NCI-H2196 treated with DMSO at 0.1 percent for 48 hours (cell line): ENCODE measurements at regions not wholly inside any gene's neighbourhood (a gene's known extent, or its start where the extent isn't known, plus 50 kb on each side); places are given as distances from the start of the nearest gene placed in this dataset.
"Not testable (repeated sequence)": the region's sequence is repeated elsewhere in the genome, so short reads cannot be mapped to it uniquely, and the experiment has no call there.

Experiments used
- DNase-seq: peaks from one replicate; lab custom pipeline; 2025; ENCODE audit not compliant: unreplicated experiment; lab: John Stamatoyannopoulos, UW

DNA sequence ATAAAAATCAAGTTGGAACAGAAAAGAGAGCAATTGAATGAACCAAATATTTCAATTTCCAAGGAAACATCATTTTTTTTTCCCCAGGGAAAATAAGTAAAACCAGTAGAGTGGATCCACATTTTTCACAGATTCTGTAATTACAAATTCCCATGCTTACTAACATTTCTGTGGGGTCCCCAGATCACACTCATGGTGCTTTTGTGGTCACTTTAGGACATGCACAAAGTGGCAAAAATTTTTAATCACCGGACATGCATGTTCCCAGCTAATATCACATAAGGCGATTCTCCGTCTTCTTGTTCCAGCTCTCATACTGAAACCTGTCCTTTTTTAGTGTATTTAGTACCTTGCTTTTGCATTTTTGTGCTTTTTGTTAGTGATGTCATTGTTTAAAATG lies 748.2 kb upstream of the SLITRK1 start:
- DNase-seq = no peak

DNA sequence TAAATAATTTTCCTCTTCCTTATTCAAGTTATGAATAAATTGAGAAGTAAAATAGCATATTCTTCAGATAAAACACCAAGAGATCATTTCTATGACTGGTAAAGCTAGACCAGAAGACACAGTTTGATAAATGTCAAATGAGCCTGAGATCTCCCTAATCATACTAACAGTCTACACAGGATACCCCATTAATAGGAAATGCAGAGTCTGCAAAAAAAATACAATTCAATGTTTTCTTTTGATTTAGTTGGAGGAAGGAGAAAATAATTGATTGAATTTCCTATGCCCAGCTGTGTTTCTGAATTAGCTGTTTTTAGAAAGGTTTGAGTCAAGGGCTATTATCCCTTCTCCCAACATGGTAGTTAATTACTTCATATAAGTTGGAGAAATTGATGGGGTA lies 734.6 kb upstream of the SLITRK1 start:
- no peak for DNase-seq

DNA sequence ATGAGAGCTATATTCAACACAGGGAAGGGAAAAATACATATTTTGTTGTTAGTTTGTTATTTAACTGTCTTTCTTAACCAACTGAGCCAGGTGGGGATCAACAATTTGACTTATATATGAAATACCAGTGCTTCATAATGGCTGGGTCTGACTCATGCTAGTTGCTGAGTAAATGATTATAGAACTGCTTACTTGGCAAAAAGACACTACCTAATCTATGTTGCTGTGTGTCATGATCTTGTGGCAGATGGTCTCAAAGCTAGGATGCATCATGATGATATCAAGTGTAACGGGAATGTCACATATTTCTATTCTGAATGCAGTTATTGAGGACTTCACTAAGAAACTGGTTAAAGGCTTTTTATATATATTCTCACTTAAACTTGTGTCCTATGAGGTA lies 727.4 kb upstream of the SLITRK1 start:
- DNase-seq = no peak

DNA sequence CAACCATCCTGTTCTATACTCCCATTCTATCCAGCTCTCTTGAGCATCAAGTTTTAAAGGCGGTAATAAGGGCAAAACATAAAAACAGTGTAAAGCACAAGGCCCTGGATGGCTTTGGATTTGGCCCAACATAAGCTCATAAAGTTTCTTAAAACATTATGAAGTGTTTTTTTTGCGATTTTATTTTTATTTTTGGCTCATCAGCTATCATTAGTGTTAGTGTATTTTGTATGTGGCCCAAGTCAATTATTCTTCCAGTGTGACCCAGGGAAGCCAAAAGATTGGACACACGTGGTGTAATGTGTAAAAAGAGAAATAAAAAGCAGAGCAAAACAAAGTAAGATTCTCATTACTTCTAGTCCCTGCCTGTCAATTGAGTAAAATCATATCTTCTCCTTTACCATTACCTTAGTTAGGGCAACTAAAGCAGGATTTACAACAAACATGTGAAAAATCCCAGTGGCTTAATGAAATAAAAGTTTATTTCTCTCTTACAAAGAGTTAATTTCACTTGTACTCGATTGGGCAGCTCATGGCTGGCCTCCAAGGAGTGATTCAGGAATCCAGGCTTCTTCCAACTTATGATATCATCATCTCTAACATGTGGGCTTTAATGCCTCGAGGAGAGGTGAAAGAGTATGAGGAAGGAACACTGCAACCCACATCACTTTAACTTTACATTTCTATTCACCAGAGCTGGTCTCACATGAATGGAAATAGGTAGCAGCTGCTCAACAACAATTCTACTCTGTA lies 725.2 kb upstream of the SLITRK1 start:
- DNase-seq = no peak

DNA sequence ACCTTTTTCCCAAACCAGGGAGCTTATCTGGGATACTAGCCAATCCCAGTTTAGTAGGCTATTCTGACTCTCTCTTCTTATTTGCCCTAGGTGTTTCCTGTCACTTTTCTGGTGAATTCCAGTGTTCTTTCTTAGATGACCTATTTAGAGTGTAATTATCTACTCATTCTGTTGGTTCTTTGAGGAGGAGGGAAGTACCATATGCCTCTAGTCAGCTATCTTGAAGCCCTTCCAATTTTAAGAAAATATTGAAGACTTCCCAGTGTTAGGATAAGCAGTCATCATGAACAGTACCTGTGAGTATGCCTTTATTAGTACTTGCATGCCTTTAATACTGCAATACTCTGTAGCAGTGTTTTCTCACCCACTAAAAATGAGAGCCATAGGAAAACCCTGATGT lies 724.3 kb upstream of the SLITRK1 start:
- DNase-seq = no peak

DNA sequence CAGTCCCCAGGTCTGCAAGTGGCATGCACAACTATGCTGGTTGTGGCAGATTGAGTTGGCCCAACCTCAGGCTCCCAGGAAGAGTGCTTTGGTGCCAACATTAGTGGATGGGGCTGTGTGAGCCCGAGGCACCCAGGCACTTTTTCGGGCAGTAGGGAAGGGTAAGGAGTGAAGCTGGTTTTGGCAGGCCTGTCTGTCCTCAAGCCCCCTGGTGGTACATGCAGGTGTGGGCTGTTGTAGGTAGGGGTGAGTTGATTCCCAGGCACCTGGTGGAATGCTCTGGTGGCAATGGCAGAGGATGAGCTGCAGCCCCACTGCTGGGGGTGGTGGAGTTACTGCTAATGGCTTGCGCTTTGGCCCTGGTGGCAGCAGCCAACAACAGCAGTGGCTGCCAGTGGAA lies 723.7 kb upstream of the SLITRK1 start:
- no peak for DNase-seq

DNA sequence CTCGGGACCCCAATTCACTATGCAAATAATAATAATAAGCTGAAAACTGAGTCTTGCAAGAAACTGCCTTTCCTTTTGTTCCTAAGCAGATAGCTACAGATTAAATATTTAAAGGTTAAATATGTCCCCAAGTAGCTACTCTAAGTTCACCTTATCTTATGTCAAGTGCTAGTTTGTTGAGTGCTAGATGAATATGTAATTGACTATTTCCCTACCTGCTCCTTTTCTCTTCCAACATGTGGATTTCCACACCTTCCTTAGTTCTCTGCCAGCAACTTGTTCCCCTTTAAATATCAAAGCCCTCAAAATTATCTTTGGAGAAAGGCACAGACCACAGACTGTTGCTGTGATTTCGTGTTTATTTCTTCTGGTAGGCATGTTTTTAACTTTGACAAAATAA lies 709.2 kb upstream of the SLITRK1 start:
- no peak for DNase-seq

DNA sequence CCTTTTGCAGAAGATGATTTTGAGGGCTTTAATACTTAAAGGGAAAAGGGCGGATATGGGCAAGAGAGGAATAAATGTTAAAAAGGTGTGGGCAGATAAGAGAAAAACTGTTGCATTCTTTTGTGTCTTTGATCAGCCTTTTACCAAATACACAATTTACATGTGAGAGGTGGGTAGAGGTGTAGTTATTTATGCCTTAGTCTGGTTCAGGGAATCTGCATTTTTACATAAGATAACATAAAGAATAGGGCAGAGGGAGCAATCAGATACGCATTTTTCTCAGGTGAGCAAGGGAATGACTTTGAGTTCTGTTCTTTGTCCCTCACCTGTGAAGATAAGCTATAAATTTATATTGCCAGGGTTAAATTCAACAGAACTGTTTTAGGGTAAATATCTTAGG lies 708.4 kb upstream of the SLITRK1 start:
- no peak for DNase-seq

DNA sequence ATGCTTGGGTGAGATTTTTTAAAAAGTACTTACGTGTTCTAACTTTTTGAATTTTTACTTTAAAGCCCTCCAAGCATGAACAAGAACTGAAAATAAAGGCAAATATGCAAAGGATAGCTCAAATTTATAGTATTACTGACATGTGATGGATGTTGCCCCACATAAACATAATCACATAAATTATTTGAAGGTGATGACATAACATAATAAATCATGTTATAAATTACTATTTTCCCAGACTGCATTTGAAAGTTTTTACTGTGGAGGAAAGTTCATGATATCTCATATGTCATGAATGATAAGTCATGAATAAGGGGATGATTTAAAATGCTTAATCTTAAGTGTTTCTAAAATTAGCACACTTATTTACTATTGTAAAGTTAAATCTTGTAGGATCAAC lies 705.7 kb upstream of the SLITRK1 start:
- DNase-seq = no peak

DNA sequence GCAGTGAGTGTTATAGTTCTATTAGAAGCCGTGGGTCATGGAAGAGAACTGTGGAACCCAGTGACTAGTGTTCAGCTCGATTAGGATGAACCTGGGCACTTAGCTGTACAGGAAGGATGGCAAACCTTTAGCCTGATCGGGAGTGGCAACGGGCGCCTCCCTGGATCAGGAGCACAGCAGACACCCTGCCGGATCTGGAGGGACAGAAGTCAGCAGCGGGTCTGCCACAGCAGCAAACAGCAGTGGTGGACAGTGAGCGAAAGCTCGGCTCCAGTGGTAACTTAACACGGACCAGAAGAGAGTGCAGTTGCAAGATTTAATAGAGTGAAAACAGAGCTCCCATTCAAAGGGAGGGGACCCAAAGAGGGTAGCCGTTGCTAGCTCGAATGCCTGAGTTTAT lies 697.6 kb upstream of the SLITRK1 start:
- not testable (repeated sequence) for DNase-seq

DNA sequence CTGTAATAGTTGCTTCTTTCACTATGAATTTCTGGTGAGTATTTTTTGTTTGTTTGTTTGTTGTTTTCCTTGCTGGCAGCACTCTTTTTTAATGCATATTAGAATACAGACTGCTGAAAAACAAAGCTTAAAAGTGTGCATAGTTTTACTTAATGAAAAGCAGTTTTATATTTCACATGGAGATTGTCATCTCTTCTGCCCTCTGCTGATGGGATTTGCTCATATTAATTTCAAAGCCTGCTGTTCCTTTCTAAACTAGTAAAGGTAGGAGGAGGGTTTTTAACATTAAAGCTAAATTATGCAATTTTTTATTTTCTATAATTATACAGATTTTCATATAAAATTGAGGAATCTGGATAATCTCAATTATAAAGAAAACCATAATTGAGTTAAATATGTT lies 692.6 kb upstream of the SLITRK1 start:
- no peak for DNase-seq

DNA sequence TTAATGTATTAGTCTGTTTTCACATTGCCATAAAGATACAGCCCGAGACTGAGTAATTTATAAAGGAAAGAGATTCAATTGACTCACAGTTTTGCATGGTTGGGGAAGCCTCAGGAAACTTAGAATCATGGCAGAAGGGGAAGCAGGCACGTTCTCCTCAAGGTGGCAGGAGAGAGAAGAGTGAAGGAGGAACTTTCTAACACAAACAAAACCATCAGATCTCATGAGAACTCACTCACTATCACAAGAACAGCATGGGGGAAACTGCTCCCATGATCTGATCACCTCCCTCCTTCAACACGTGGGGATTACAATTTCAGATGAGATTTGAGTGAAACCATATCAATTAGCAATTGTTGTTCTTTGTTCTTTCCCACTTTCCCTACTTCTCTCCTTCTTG lies 689.0 kb upstream of the SLITRK1 start:
- DNase-seq = no peak

DNA sequence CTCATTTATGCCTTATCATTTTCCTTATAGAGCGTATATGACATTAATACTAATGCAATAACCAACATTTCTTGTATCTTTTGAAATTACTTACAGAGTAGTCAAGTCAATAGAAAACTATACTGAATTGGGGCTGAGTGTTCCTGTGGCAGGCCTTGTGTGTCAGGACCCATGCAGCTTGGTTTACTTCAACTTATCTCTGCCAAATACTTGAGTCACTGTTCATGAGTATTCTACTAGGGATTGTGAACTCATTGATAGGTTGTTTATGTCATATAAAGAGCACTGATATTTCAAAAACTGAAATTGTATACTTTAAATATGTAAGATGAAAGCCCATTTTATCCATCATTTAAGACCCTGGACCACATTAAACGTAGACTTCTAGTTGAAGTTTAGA lies 688.6 kb upstream of the SLITRK1 start:
- DNase-seq = no peak

DNA sequence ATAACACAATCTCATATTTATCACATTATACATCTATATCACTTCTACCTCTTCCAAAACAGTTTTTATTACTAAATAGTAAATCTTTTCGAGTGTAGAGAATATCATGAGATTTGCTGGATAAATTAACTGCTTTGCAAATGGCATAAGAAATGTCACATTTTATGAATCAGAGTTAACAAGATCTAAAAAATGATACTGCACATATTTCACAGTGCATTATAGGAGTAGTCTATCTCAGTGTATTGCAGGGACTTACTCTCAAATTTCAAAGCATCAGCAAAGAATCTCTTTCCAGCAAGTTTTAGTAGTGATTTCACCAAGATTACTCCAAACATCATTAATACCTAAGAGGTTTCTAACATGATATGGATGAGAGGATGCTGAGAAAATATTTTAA lies 687.1 kb upstream of the SLITRK1 start:
- DNase-seq = no peak

DNA sequence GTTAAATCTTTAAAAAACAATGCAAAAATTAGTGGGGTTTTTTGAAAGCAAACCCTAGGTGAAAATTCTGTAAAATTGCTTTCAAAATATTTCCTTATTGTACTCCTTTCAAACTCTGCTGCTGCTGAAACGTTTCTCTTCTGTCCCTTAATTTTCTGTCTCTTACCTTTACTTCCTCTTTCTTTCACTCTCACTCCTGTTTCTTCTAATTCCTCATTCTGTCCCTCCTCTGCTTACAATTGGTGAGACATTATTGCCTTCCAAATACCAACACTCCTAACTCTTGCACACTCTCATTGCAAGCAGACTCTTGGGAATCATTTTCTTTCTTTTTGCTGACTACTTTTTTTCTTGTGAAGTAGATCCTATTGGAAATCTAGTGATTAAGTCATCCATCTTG lies 685.6 kb upstream of the SLITRK1 start:
- no peak for DNase-seq

DNA sequence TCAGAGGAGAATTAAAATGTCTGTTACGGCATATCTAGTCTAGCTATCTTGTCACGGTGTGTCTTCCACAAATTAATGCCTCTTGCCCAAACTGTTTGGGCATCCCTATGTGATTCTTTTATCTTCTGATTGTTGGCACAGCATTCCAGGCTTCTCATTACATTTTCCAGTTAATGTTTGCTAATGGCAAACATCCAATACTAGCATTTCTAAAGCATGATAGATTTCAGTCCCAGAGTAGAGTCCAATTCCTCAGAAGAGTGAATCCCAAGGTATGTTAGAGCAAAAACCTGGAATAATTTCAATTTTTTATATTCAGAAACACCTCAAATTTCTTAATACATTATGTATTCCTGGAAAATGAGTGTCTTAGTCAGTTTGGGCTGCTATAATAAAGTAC lies 684.5 kb upstream of the SLITRK1 start:
- no peak for DNase-seq

DNA sequence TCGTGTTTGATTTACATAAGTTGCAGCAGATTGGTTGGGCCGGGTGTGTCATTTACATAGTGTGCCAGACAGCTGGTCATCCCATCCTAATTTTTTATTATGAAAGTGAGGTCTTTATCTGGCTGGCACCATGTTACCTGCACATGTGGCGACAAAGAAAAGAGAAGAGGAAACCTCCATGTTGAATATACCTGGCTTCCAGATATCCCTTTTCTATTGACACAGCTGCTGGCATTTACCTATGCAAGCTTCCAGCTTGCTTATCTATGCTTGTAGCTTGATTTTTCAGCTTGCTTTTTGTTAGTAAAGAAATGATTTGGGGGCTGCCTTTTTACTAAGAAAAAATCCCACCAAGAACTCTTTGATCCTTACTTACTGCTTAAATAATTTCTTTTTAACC lies 681.3 kb upstream of the SLITRK1 start:
- peak; percentile 21 for DNase-seq

DNA sequence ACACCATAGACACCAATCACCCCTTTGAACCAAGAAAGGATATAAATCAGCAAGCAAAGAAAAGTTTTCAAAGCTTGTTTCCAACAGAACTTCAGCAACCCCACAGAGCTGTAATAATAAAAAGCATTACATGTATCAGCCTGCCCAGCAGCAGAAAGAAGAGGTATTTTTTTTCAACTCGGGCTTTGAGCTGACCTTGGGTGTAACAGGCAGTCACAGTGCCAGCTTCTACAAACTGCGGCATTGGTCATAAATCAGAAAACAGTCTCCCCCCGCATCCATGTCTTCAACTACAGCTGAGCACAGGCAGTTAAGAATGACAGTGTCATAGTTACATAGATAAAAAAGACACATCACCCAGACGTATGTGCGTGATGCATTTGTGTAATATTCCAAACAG lies 671.0 kb upstream of the SLITRK1 start:
- DNase-seq = no peak

DNA sequence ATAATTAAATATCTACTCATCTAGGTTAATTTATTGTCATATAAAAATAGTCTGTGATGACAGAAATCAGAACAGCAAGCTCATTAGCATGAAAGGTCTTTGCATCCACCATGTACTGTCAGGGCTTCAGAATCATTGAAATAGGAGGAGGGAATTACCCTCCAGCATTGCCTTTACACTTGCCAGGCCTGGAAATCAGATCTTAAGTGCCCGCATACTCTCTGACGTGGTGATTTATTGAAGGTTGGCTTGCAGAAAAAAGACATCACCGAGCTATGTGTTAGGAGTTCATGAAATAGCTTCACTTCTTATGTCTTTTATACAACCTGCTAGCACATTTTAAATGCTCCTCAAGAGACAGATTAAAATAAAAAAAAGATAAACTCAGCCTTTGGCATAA lies 661.7 kb upstream of the SLITRK1 start:
- no peak for DNase-seq

DNA sequence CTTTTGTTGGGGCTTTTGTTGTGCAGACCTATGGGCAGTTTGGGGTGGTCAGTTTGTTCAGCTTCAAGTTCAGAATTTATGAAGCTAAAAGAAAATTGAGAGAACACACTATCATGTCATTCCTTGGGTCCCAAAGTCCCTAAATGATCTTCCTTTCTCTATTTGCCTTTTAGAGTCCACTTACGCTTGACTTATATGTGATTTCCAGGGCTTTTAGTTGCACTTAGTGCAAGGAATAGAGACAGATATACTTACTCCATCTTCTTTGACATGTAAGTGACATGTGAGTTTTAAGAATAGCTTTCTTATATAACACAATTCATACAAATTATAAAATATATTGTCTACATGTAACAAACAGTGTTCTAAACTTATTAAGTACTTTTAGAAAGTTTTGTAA lies 660.1 kb upstream of the SLITRK1 start:
- DNase-seq = no peak

DNA sequence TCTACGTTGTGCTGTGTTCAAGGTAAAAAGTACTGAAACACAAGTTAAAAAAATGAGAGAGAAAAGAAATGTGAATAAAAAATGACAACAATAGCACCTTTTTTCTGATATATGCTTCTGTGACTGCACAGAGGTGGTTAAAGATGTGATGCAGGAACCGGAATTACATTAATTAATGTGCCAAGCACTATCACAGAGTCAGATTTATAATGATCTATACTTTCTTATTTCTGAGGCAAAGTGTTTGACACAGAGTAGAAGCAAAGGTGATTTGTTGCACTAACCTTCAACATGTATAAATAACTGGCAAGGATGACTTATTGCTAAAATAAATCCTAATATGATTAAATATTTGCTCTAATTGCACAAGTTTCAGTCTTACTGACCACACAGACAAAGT lies 654.6 kb upstream of the SLITRK1 start:
- DNase-seq = no peak

DNA sequence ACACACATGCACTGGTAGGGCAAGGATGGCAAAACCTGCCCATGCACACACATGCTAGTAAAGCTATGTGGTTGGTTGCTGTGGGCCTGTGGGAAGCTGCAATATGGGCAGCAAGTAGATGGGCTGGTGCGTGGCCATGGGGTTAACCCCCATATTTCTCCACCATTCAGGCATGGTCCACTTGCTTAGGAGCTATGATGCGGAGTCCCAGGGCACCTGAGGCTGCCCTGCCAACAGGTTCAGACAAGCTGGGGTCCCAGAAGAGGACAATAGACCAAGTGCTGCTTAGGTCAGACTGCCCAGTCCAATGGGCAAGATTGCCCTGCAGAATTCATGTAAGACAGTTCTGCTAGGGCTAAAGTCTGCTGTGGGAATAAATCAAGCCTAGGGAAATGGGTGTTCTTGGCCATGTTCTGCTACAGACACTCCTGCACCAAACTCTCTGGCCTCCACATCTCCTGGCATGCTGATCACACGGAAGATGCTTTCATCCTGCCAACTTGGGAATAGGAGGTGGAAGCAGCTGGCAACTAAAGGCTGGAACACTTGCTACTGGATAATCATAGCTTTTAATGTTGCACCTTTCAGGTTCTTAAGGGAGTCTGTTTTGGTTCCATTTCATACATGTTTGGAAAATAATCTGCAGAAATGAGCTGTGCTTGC lies 646.3 kb upstream of the SLITRK1 start:
- no peak for DNase-seq

DNA sequence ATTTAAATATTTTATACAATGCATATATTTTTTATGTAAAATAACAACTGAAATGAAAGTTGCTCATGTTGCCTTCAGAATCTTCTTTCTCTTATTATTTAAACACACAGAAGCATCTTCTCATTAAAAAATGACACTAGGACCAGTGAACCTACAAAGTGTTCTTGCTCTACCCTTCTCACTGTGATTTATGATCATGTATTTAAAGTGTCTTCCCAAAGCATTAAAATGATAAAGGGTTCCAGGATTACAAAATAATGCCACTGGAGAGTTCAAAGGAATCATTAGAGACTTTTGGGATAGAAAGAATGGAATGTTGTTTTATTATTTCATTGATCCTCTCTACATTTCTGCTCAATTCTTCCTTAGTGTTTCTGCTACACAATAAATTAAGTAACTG lies 643.6 kb upstream of the SLITRK1 start:
- no peak for DNase-seq
